ENCODE measurements at regions not wholly inside any gene's neighbourhood (a gene's known extent, or its start where the extent isn't known, plus 50 kb on each side); places are given as distances from the start of the nearest gene placed in this dataset.

DNA sequence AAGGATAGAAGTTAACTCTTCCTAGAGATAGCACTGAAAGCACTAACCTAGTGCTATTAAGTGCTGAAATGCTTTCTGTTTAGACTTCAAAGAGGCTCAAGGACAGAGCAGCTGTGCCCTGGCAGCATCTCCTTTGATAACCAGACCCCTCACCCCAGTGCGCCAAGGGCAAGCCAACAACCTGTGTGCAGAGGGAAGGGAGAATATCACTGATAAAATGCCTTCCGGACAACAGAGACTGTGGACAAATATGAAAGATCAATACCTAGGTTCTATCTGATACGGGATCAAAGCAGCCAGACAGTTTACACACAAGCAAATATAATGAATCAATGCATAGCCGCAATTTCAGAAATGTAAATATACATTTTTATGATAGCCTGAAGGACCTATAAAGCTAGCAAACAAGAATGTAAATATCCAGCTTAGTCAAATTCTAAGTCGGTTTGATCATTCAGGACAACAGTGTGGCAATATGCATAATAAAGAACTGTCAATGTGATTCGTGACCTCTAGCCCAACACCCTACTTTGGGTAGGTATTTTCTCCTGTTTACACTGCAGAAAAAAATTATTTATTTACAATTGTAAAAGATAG, 91.8 kb upstream of the RFX8 start:
- TF ChIP-seq, protein P1, sequence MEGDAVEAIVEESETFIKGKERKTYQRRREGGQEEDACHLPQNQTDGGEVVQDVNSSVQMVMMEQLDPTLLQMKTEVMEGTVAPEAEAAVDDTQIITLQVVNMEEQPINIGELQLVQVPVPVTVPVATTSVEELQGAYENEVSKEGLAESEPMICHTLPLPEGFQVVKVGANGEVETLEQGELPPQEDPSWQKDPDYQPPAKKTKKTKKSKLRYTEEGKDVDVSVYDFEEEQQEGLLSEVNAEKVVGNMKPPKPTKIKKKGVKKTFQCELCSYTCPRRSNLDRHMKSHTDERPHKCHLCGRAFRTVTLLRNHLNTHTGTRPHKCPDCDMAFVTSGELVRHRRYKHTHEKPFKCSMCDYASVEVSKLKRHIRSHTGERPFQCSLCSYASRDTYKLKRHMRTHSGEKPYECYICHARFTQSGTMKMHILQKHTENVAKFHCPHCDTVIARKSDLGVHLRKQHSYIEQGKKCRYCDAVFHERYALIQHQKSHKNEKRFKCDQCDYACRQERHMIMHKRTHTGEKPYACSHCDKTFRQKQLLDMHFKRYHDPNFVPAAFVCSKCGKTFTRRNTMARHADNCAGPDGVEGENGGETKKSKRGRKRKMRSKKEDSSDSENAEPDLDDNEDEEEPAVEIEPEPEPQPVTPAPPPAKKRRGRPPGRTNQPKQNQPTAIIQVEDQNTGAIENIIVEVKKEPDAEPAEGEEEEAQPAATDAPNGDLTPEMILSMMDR (IDR thresholded peaks at IDR 0.05; ENCODE audit: borderline replicate concordance, extremely low read depth, low read length, poor library complexity, severe bottlenecking): no peak
- TF ChIP-seq EZH2 (IDR thresholded peaks at IDR 0.05; ENCODE audit: borderline replicate concordance, low read depth, low read length, severe bottlenecking): no peak
